Pulmonary artery endothelial cell (primary cell): ENCODE measurements at regions not wholly inside any gene's neighbourhood (a gene's known extent, or its start where the extent isn't known, plus 50 kb on each side); places are given as distances from the start of the nearest gene placed in this dataset.
"Not testable (repeated sequence)": the region's sequence is repeated elsewhere in the genome, so short reads cannot be mapped to it uniquely, and the experiment has no call there.

Experiments
- DNase-seq: peaks from one replicate; pipeline ENCODE4 v3.0.0-alpha.2; 2011; ENCODE audit warnings: low read depth, low spot score

GRCh38 chr7:19958309-19958896, 185.0 kb upstream of the TMEM196 start:
- peak; percentile 20 for DNase-seq

- DNase-seq: no peak
These were observed 184.2 kb upstream of the TMEM196 start for GRCh38 chr7:19957664-19958063.

- DNase-seq: not testable (repeated sequence)
These were observed 180.7 kb upstream of the TMEM196 start for GRCh38 chr7:19954166-19954565.

GRCh38 chr7:19953411-19953810, 180.0 kb upstream of the TMEM196 start:
- not testable (repeated sequence) for DNase-seq

- no peak for DNase-seq
These were observed 174.7 kb upstream of the TMEM196 start for GRCh38 chr7:19948160-19948559.

- DNase-seq: no peak
These were observed 171.1 kb upstream of the TMEM196 start for GRCh38 chr7:19944363-19945120.

- no peak for DNase-seq
These were observed 166.3 kb upstream of the TMEM196 start for GRCh38 chr7:19939746-19940145.

GRCh38 chr7:19932549-19933249, 159.3 kb upstream of the TMEM196 start:
- no peak for DNase-seq

- DNase-seq: no peak
These were observed 157.4 kb upstream of the TMEM196 start for GRCh38 chr7:19930851-19931250.

GRCh38 chr7:19930051-19930450, 156.6 kb upstream of the TMEM196 start:
- no peak for DNase-seq

- no peak for DNase-seq
These were observed 154.8 kb upstream of the TMEM196 start for GRCh38 chr7:19928247-19928646.

- no peak for DNase-seq
These were observed 147.3 kb upstream of the TMEM196 start for GRCh38 chr7:19920705-19921104.

GRCh38 chr7:19920166-19920565, 146.7 kb upstream of the TMEM196 start:
- DNase-seq: no peak

GRCh38 chr7:19919261-19920095, 146.1 kb upstream of the TMEM196 start:
- DNase-seq: no peak

- DNase-seq: no peak
These were observed 142.6 kb upstream of the TMEM196 start for GRCh38 chr7:19916046-19916445.

GRCh38 chr7:19915596-19915995, 142.2 kb upstream of the TMEM196 start:
- no peak for DNase-seq

GRCh38 chr7:19914866-19915265, 141.4 kb upstream of the TMEM196 start:
- no peak for DNase-seq

GRCh38 chr7:19900118-19900517, 126.7 kb upstream of the TMEM196 start:
- no peak for DNase-seq

GRCh38 chr7:19899529-19899928, 126.1 kb upstream of the TMEM196 start:
- DNase-seq: no peak

GRCh38 chr7:19882893-19883292, 109.5 kb upstream of the TMEM196 start:
- DNase-seq: not testable (repeated sequence)

GRCh38 chr7:19872094-19872493, 98.7 kb upstream of the TMEM196 start:
- no peak for DNase-seq

- no peak for DNase-seq
These were observed 97.7 kb upstream of the TMEM196 start for GRCh38 chr7:19871102-19871501.
